ENCODE measurements at regions not wholly inside any gene's neighbourhood (a gene's known extent, or its start where the extent isn't known, plus 50 kb on each side); places are given as distances from the start of the nearest gene placed in this dataset.

- TF ChIP-seq POLR2A (IDR thresholded peaks at IDR 0.05), result no peak
- no peak for TF ChIP-seq CTCF (IDR thresholded peaks at IDR 0.05)
Measured at GRCh38 chr1:232548691-232549090, 81.2 kb downstream of the SIPA1L2 start.
